ENCODE measurements at regions not wholly inside any gene's neighbourhood (a gene's known extent, or its start where the extent isn't known, plus 50 kb on each side); places are given as distances from the start of the nearest gene placed in this dataset.

DNA sequence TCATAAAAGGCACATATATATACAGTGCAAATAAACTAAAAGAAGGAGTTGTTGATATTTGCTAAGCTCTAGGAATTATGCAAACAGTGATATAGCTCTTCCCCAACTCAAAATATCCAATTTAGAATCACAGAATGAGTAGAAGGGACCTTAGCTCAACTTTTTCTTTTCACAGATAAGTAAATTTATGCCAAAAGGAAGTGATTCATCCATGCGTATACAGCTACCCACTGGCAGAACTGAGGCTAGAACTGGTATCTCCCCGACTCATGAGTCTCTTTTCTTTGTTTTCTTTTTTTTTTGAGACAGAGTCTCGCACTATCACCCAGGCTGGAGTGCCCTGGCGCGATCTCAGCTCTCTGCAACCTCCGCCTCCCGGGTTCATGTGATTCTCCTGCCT lies 54.2 kb upstream of the SVIL start:
- peaks cover 8% of the 10 kb centered on the region; the same call in 1 of the 2 replicates for H3K36me3 ChIP-seq
- H3K4me1 ChIP-seq: peaks cover 10% of the 10 kb centered on the region
- TF ChIP-seq, protein P1, sequence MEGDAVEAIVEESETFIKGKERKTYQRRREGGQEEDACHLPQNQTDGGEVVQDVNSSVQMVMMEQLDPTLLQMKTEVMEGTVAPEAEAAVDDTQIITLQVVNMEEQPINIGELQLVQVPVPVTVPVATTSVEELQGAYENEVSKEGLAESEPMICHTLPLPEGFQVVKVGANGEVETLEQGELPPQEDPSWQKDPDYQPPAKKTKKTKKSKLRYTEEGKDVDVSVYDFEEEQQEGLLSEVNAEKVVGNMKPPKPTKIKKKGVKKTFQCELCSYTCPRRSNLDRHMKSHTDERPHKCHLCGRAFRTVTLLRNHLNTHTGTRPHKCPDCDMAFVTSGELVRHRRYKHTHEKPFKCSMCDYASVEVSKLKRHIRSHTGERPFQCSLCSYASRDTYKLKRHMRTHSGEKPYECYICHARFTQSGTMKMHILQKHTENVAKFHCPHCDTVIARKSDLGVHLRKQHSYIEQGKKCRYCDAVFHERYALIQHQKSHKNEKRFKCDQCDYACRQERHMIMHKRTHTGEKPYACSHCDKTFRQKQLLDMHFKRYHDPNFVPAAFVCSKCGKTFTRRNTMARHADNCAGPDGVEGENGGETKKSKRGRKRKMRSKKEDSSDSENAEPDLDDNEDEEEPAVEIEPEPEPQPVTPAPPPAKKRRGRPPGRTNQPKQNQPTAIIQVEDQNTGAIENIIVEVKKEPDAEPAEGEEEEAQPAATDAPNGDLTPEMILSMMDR (IDR thresholded peaks at IDR 0.05; ENCODE audit: low read depth, low read length): no peak
- no peak overlapping the region for H3K4me3 ChIP-seq (ENCODE audit: low read depth, low read length)
- H3K27me3 ChIP-seq: no peaks in the 10 kb centered on the region
- no peaks in the 10 kb centered on the region for H3K9me3 ChIP-seq
- no peak for DNase-seq

DNA sequence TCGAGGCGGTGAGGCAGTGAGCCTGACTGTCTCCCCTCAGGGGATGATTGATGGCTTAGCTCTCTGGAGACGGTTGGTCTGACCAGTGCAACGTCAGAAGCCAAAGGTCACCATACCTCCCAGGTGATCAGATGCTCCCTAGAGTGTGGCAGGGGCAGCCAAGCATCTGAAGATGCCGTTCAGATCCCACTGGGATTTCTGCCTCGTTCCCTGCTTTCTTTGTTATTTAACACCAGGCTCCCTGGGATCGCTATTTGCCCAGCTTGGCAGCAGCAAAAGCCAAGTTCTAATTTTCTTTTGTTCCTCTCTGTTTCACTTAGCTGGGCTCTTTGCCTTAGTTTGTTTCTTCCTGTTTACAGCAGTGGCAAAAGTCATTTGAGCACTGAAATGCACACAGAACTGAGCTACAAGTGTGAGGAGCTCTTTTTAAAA lies 53.5 kb upstream of the SVIL start:
- no peaks in the 10 kb centered on the region for H3K27me3 ChIP-seq

DNA sequence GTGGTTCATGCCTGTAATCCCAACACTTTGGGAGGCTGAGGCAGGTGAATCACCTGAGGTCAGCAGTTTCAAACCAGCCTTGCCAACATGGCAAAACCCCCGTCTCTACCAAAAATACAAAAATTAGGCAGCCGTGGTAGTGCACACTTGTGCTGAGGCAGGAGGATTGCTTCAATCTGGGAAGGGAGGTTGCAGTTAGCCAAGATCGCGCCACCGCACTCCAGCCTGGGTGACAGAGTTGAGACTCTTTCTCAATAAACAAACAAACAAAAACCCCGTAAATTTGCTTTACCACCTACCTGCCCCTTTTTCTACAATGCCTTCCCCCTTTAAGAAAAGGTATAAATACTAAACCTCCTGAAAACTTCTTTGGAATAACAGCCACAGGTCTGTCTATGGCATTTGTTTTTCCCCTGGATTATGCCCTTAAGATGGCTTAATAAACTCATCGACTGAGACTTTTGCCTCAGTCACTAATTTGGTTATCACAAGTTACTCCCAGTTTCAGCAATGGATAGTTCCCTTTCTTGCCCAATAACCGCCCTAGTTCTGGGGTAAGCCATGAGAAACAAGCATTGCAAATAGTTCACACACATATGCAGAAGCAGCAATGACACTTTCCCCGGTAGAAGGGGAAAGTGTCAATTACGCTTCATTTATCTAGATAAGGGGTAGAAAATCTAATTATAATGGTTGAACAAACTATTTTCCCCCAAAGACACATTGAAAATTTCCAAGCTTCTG lies 52.8 kb upstream of the SVIL start:
- Histone ChIP-seq H3K4me3 (ENCODE audit: low read depth, low read length) (peak overlapping the region; percentile 41; the same call in 1 of the 2 replicates), H3K36me3 (peaks cover 8% of the 10 kb centered on the region; the same call in 1 of the 2 replicates), H3K27me3 (no peaks in the 10 kb centered on the region), H3K9me3 (no peaks in the 10 kb centered on the region), H3K4me1 (peaks cover 7% of the 10 kb centered on the region)
- TF ChIP-seq, protein P1 (IDR thresholded peaks at IDR 0.05; ENCODE audit: low read depth, low read length): no peak
- DNase-seq: no peak

More for the DNA sequence above, 53.5 kb upstream of the SVIL start:
- DNase-seq: peak; percentile 31
- peaks cover 8% of the 10 kb centered on the region; the same call in 1 of the 2 replicates for H3K36me3 ChIP-seq
- H3K4me3 ChIP-seq (ENCODE audit: low read depth, low read length): peak overlapping the region; percentile 41
- H3K4me1 ChIP-seq: peaks cover 10% of the 10 kb centered on the region
- TF ChIP-seq, protein P1 (IDR thresholded peaks at IDR 0.05; ENCODE audit: low read depth, low read length): no peak
- no peaks in the 10 kb centered on the region for H3K9me3 ChIP-seq

DNA sequence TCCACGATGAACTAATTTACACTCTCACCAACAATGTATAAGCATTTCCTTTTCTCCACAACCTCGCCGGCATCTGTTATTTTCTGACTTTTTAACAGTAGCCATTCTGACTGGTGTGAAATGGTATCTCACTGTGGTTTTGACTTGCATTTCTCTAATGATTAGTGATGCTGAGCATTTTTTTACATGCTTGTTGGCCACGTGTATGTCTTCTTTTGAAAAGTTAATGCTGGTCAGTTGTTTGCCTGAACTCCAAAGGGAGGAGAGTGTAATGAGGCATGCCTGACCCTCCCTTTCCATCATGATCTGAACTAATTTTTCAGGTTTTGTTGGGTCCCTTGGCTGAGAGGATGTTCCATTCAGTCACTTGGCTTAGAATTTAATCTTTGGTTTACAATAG lies 50.7 kb upstream of the SVIL start:
- Histone ChIP-seq H3K27me3 (no peaks in the 10 kb centered on the region), H3K36me3 (peaks cover 8% of the 10 kb centered on the region; the same call in 1 of the 2 replicates), H3K4me3 (ENCODE audit: low read depth, low read length) (no peak overlapping the region), H3K9me3 (no peaks in the 10 kb centered on the region), H3K4me1 (peaks cover 7% of the 10 kb centered on the region)
- no peak for DNase-seq
- TF ChIP-seq, protein P1 (IDR thresholded peaks at IDR 0.05; ENCODE audit: low read depth, low read length): no peak
